ENCODE measurements at regions not wholly inside any gene's neighbourhood (a gene's known extent, or its start where the extent isn't known, plus 50 kb on each side); places are given as distances from the start of the nearest gene placed in this dataset.

- TF ChIP-seq CTCF (IDR thresholded peaks at IDR 0.05; ENCODE audit: unreplicated experiment) = no peak
- Mint-ChIP-seq H3K4me3 (ENCODE audit: low read depth) (no peak overlapping the region), H3K27me3 (no peaks in the 10 kb centered on the region), H3K4me1 (ENCODE audit: low read depth) (peaks cover 3% of the 10 kb centered on the region), H3K27ac (no peak overlapping the region), H3K36me3 (ENCODE audit: insufficient read depth) (no peaks in the 10 kb centered on the region), H3K9me3 (ENCODE audit: low read depth) (no peaks in the 10 kb centered on the region)
- DNase-seq (ENCODE audit: low spot score, unreplicated experiment) = no peak
These were observed 1072.1 kb upstream of the WWC1 start for GRCh38 chr5:167219298-167219697.

- no peak overlapping the region for H3K4me3 Mint-ChIP-seq (ENCODE audit: low read depth)
- H3K9me3 Mint-ChIP-seq (ENCODE audit: low read depth) = peaks cover 12% of the 10 kb centered on the region
- H3K4me1 Mint-ChIP-seq (ENCODE audit: low read depth) = no peaks in the 10 kb centered on the region
- no peaks in the 10 kb centered on the region for H3K27me3 Mint-ChIP-seq
- DNase-seq (ENCODE audit: low spot score, unreplicated experiment) = no peak
- no peak overlapping the region for H3K27ac Mint-ChIP-seq
- no peaks in the 10 kb centered on the region for H3K36me3 Mint-ChIP-seq (ENCODE audit: insufficient read depth)
- no peak for TF ChIP-seq CTCF (IDR thresholded peaks at IDR 0.05; ENCODE audit: unreplicated experiment)
These were observed 1065.1 kb upstream of the WWC1 start for GRCh38 chr5:167226386-167226785.

GRCh38 chr5:167228134-167228533 is 1063.3 kb upstream of the WWC1 start:
- H3K36me3 Mint-ChIP-seq (ENCODE audit: insufficient read depth) = no peaks in the 10 kb centered on the region
- no peak for DNase-seq (ENCODE audit: low spot score, unreplicated experiment)
- H3K27ac Mint-ChIP-seq = no peak overlapping the region
- H3K4me3 Mint-ChIP-seq (ENCODE audit: low read depth) = no peak overlapping the region
- no peaks in the 10 kb centered on the region for H3K27me3 Mint-ChIP-seq
- TF ChIP-seq CTCF (IDR thresholded peaks at IDR 0.05; ENCODE audit: unreplicated experiment) = no peak
- H3K9me3 Mint-ChIP-seq (ENCODE audit: low read depth) = peaks cover 12% of the 10 kb centered on the region
- no peaks in the 10 kb centered on the region for H3K4me1 Mint-ChIP-seq (ENCODE audit: low read depth)

GRCh38 chr5:167229751-167230150 is 1061.7 kb upstream of the WWC1 start:
- no peak for DNase-seq (ENCODE audit: low spot score, unreplicated experiment)
- Mint-ChIP-seq H3K4me3 (ENCODE audit: low read depth) (no peak overlapping the region), H3K9me3 (ENCODE audit: low read depth) (peaks cover 12% of the 10 kb centered on the region), H3K36me3 (ENCODE audit: insufficient read depth) (no peaks in the 10 kb centered on the region), H3K27ac (no peak overlapping the region), H3K4me1 (ENCODE audit: low read depth) (no peaks in the 10 kb centered on the region), H3K27me3 (no peaks in the 10 kb centered on the region)
- no peak for TF ChIP-seq CTCF (IDR thresholded peaks at IDR 0.05; ENCODE audit: unreplicated experiment)

- Mint-ChIP-seq H3K9me3 (ENCODE audit: low read depth) (peaks cover 13% of the 10 kb centered on the region), H3K4me3 (ENCODE audit: low read depth) (no peak overlapping the region), H3K36me3 (ENCODE audit: insufficient read depth) (no peaks in the 10 kb centered on the region), H3K4me1 (ENCODE audit: low read depth) (no peaks in the 10 kb centered on the region), H3K27me3 (no peaks in the 10 kb centered on the region), H3K27ac (no peak overlapping the region)
- DNase-seq (ENCODE audit: low spot score, unreplicated experiment) = no peak
- TF ChIP-seq CTCF (IDR thresholded peaks at IDR 0.05; ENCODE audit: unreplicated experiment) = no peak
These were observed 1061.0 kb upstream of the WWC1 start for GRCh38 chr5:167230414-167230813.
